Loucy (cell line): ENCODE measurements at regions not wholly inside any gene's neighbourhood (a gene's known extent, or its start where the extent isn't known, plus 50 kb on each side); places are given as distances from the start of the nearest gene placed in this dataset.

Source experiments
- H2AFZ ChIP-seq: fragments of 200-600 bp; sonication (generic); 2 replicates; pipeline ENCODE4 v1.6.0; 2016; ENCODE audit warnings: antibody characterized with exemption, mild to moderate bottlenecking, low read length, moderate library complexity
- H3F3A ChIP-seq: fragments of 200-600 bp; 2 replicates; pipeline ENCODE4 v1.6.0; 2016; ENCODE audit warnings: antibody characterized with exemption, low read depth, mild to moderate bottlenecking
- H3K27me3 ChIP-seq: fragments of 200-600 bp; sonication (generic); 2 replicates; pipeline ENCODE4 v1.6.1; 2014; ENCODE audit warnings: low read length, mild to moderate bottlenecking; ENCODE audit not compliant: insufficient read depth, poor library complexity, severe bottlenecking
- H3K36me3 ChIP-seq: fragments of 200-600 bp; sonication (generic); 2 replicates; pipeline ENCODE4 v1.6.1; 2016; ENCODE audit warnings: low read length; ENCODE audit not compliant: insufficient read depth
- H3K4me1 ChIP-seq: fragments of 200-600 bp; sonication (generic); 2 replicates; pipeline ENCODE4 v1.5.1; 2014; ENCODE audit warnings: low read length, mild to moderate bottlenecking; ENCODE audit not compliant: insufficient read depth, poor library complexity, severe bottlenecking
- H3K4me2 ChIP-seq: fragments of 200-600 bp; sonication (generic); 2 replicates; pipeline ENCODE4 v1.6.0; 2014; ENCODE audit warnings: antibody characterized with exemption, low read length, low read depth, mild to moderate bottlenecking; ENCODE audit not compliant: poor library complexity, severe bottlenecking
- H3K4me3 ChIP-seq: fragments of 200-600 bp; sonication (generic); 2 replicates; pipeline ENCODE4 v1.5.1; 2014; ENCODE audit warnings: low read length, mild to moderate bottlenecking, mixed read lengths; ENCODE audit not compliant: poor library complexity, severe bottlenecking
- H3K79me2 ChIP-seq: fragments of 200-600 bp; sonication (generic); 2 replicates; pipeline ENCODE4 v1.6.1; 2014; ENCODE audit warnings: low read length; ENCODE audit not compliant: insufficient read depth
- H3K9ac ChIP-seq: fragments of 200-600 bp; sonication (generic); 2 replicates; pipeline ENCODE4 v1.6.0; 2014; ENCODE audit warnings: mild to moderate bottlenecking, low read depth, low read length, moderate library complexity; ENCODE audit not compliant: poor library complexity, severe bottlenecking
- H3K9me2 ChIP-seq: fragments of 200-600 bp; sonication (generic); replicated peaks from 2 replicates; pipeline ENCODE4 v1.6.1; 2016; ENCODE audit warnings: low read depth, low read length, mixed read lengths
- H3K9me3 ChIP-seq: fragments of 200-600 bp; sonication (generic); 2 replicates; pipeline ENCODE4 v1.6.1; 2014; ENCODE audit warnings: mild to moderate bottlenecking, antibody characterized with exemption, low read length, low read depth; ENCODE audit not compliant: insufficient read depth
- H4K20me1 ChIP-seq: fragments of 200-600 bp; sonication (generic); 2 replicates; pipeline ENCODE4 v1.6.0; 2014; ENCODE audit warnings: antibody characterized with exemption, low read length, mild to moderate bottlenecking; ENCODE audit not compliant: insufficient read depth, poor library complexity, severe bottlenecking
- CTCF ChIP-seq: fragments of 200-600 bp; sonication (generic); conservative IDR thresholded peaks from 2 replicates; pipeline ENCODE4 v1.5.1; 2014; ENCODE audit warnings: mild to moderate bottlenecking, antibody characterized with exemption, low read length
- EZH2phosphoT487 ChIP-seq: fragments of 200-600 bp; IDR thresholded peaks from 2 replicates; pipeline ENCODE4 v1.6.1; 2018; ENCODE audit warnings: antibody characterized with exemption, mild to moderate bottlenecking, moderate library complexity, borderline replicate concordance

- Histone ChIP-seq H3K79me2 (no peaks in the 10 kb centered on the region), H3K4me3 (no peak overlapping the region), H4K20me1 (no peaks in the 10 kb centered on the region), H3F3A (no peaks in the 10 kb centered on the region), H3K9me3 (no peaks in the 10 kb centered on the region; the same call in 1 of the 2 replicates), H3K9me2 (no peaks in the 10 kb centered on the region), H3K9ac (no peak overlapping the region), H3K27me3 (no peaks in the 10 kb centered on the region), H3K4me2 (no peak overlapping the region), H2AFZ (no peak overlapping the region), H3K4me1 (no peaks in the 10 kb centered on the region), H3K36me3 (no peaks in the 10 kb centered on the region)
- TF ChIP-seq CTCF (no peak), EZH2phosphoT487 (no peak)
These were observed 1550.5 kb downstream of the SLITRK5 start for GRCh38 chr13:89221557-89222158.

- Histone ChIP-seq H3K9me2 (no peaks in the 10 kb centered on the region), H3K4me1 (no peaks in the 10 kb centered on the region), H3K4me2 (no peak overlapping the region), H3K36me3 (no peaks in the 10 kb centered on the region), H3F3A (no peaks in the 10 kb centered on the region), H3K27me3 (no peaks in the 10 kb centered on the region), H3K9me3 (no peaks in the 10 kb centered on the region), H2AFZ (no peak overlapping the region), H3K4me3 (no peak overlapping the region), H4K20me1 (no peaks in the 10 kb centered on the region), H3K9ac (no peak overlapping the region), H3K79me2 (no peaks in the 10 kb centered on the region)
- TF ChIP-seq EZH2phosphoT487 (no peak), CTCF (no peak)
These were observed 1556.2 kb downstream of the SLITRK5 start for GRCh38 chr13:89227356-89227755.

GRCh38 chr13:89238496-89238895 lies 1567.3 kb downstream of the SLITRK5 start:
- H4K20me1 ChIP-seq: no peaks in the 10 kb centered on the region
- no peaks in the 10 kb centered on the region for H3K9me2 ChIP-seq
- H2AFZ ChIP-seq: no peak overlapping the region
- H3K9me3 ChIP-seq: no peaks in the 10 kb centered on the region
- no peak overlapping the region for H3K4me3 ChIP-seq
- H3K9ac ChIP-seq: no peak overlapping the region
- no peaks in the 10 kb centered on the region for H3K79me2 ChIP-seq
- TF ChIP-seq CTCF: no peak
- TF ChIP-seq EZH2phosphoT487: no peak
- H3K27me3 ChIP-seq: no peaks in the 10 kb centered on the region
- no peaks in the 10 kb centered on the region for H3F3A ChIP-seq
- no peaks in the 10 kb centered on the region for H3K36me3 ChIP-seq
- no peaks in the 10 kb centered on the region for H3K4me1 ChIP-seq
- H3K4me2 ChIP-seq: no peak overlapping the region
